Mesodermal cell (in vitro differentiated cells): ENCODE measurements at regions not wholly inside any gene's neighbourhood (a gene's known extent, or its start where the extent isn't known, plus 50 kb on each side); places are given as distances from the start of the nearest gene placed in this dataset.
A peak's percentile ranks its signal among the peaks of the same experiment; 100 is the strongest.
"Not testable (repeated sequence)": the region's sequence is repeated elsewhere in the genome, so short reads cannot be mapped to it uniquely, and the experiment has no call there.

ENCODE experiments used
- H3K27ac ChIP-seq: 2 replicates; pipeline ENCODE4 v1.7.0; 2013; ENCODE audit warnings: mild to moderate bottlenecking, low read depth, low read length, moderate library complexity; ENCODE audit not compliant: severe bottlenecking
- H3K36me3 ChIP-seq: 2 replicates; pipeline ENCODE4 v1.7.1; 2013; ENCODE audit warnings: mild to moderate bottlenecking, low read length, moderate library complexity; ENCODE audit not compliant: control insufficient read depth, insufficient read depth
- H3K4me1 ChIP-seq: one replicate; pipeline ENCODE4 v1.7.1; 2013; ENCODE audit warnings: mild to moderate bottlenecking, low read length; ENCODE audit not compliant: insufficient read depth, control insufficient read depth, poor library complexity, severe bottlenecking
- H3K4me3 ChIP-seq: 2 replicates; pipeline ENCODE4 v1.7.0; 2013; ENCODE audit warnings: low read length, control low read depth, mild to moderate bottlenecking; ENCODE audit not compliant: insufficient read depth, poor library complexity, severe bottlenecking; ENCODE audit errors: extremely low read depth
- H3K9me3 ChIP-seq: 2 replicates; pipeline ENCODE4 v1.7.1; 2013; ENCODE audit warnings: mild to moderate bottlenecking, low read length, moderate library complexity; ENCODE audit not compliant: control insufficient read depth
- WGBS, 2 experiments: methylation state at CpG; one replicate each; pipeline ENCODE4 v1.1.5; 2013; ENCODE audit warnings: missing lambda C conversion rate in 2 of 2; ENCODE audit not compliant: insufficient coverage in 2 of 2; 5-methylcytosine and 5-hydroxymethylcytosine counted together

DNA sequence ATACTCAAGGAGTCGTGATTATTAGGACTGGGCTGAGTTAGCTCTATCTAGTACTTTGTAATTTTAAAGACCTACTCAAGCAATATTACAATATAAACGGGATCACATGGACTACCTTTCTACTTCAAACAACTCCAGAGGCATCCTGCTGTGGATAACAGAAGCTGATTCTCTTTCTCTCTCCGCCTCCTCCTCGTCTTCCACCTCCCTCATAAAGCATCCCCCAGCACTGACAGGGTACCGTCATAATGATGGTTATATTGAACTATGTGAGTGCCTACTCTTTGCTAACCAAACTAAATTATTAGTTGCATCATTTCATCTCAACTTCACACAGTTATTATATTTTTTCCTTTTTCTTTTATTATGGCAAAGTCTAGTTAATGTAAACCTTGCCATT is 165.4 kb upstream of the FOXF1 start:
- H3K27ac ChIP-seq: no peak overlapping the region
- 56 to 80% methylated on average over 1 to 3 of the region's 5 CpGs for WGBS, 2 experiments

DNA sequence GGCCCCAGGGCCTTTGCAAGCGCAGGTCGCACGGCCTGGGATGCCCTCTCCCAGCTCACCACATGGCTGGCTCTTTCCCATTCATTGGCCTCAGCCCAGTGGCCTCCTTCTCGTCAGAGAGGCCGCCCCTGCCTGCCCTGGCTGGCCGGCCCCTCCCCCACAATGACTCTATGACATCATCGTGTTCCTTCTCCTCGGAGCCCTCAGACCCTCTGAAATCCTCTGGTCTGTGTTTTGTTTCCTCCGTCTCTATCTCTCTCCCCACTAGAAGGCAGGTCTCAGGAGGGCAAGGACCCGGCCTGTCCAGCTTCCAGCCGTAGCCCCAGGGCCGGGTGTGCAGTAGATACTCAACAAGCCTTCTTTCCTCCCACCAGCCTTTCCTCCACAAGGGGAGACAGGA is 164.8 kb upstream of the FOXF1 start:
- H3K36me3 ChIP-seq: no peaks in the 10 kb centered on the region
- peak overlapping the region; percentile 84 for H3K27ac ChIP-seq
- peaks cover 60% of the 10 kb centered on the region for H3K4me1 ChIP-seq
- H3K9me3 ChIP-seq: no peaks in the 10 kb centered on the region
- WGBS, 2 experiments: 40 to 51% methylated on average over 5 to 7 of the region's 12 CpGs
- no peak overlapping the region for H3K4me3 ChIP-seq

More for the DNA sequence above, 165.4 kb upstream of the FOXF1 start:
- H3K36me3 ChIP-seq: no peaks in the 10 kb centered on the region
- no peak overlapping the region for H3K4me3 ChIP-seq
- peaks cover 54% of the 10 kb centered on the region for H3K4me1 ChIP-seq
- H3K9me3 ChIP-seq: no peaks in the 10 kb centered on the region

DNA sequence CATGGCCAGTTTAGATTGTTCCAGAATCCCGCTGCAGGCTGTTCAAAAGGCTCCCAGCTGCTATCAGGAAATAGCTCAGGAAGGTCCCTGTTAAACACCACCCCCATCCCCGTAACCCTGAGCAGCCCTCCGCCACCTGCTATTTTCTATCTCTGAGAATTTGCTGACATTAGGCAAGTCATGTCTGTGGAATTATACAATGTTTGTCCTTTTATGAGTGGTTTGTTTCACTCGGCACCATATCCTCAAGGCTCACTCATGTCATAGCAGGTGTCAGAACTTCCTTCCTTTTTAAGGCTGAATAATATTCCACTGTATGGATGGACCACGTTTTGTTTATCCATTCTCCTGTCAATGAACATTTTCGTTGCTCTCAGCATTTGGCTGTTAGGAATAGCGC is 164.3 kb upstream of the FOXF1 start:
- Histone ChIP-seq H3K4me3 (no peak overlapping the region), H3K9me3 (no peaks in the 10 kb centered on the region), H3K4me1 (peaks cover 64% of the 10 kb centered on the region), H3K36me3 (no peaks in the 10 kb centered on the region), H3K27ac (peak overlapping the region; percentile 84)
- 94 to 100% methylated on average over 4 of the region's 7 CpGs for WGBS, 2 experiments

DNA sequence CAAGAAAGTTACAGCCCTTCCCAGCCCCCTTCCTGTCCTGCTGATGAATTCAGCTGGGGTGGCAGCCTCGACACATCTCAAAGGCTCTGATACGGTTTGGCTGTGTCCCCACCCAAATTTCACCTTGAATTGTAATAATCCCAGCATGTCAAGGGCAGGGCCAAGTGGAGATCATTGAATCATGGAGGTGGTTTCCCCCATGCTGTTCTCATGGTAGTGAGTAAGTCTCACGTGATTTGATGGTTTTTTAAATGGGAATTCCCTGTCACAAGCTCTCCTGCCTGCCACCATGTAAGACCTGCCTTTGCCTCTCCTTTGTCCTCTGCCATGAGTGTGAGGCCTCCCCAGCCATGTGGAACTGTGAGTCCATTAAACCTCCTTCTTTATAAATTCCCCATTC is 163.2 kb upstream of the FOXF1 start:
- no peak overlapping the region for H3K4me3 ChIP-seq
- peaks cover 65% of the 10 kb centered on the region for H3K4me1 ChIP-seq
- H3K9me3 ChIP-seq: no peaks in the 10 kb centered on the region
- no peaks in the 10 kb centered on the region for H3K36me3 ChIP-seq
- WGBS, 2 experiments: 100% methylated on average over 1 of the region's 3 CpGs; no CpG with 5 or more reads in 1 of the 2 experiments
- no peak overlapping the region for H3K27ac ChIP-seq

DNA sequence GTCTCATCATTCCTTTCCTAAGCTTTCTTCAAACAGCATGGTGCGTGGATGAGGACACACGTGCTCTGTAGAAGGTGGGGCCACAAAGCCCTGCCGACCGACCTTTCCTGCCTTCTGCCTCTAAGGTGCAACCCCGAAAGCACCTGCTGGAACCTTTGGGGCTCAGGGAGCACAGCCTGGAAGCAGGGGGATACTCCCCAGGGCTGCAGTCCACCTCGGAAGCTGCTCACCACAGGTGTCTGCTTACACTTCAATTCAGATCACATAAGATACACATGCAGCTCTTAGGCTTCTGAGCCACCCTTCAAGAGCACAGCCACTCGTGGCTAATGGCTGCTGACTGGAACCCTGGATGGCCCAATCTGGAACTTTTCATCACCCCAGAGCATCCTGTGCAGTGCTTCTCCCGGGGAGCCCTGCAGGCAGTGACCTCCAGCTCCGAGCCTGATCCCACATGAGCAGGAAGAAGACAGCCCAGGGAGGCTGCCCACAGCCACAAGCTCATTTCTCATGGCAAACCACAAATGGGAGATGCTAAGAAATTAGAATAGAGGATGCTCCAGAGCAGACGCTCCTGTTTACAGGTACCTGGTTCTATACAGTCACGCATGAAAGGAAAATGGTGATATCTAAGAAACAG is 162.3 kb upstream of the FOXF1 start:
- Histone ChIP-seq H3K36me3 (no peaks in the 10 kb centered on the region), H3K4me1 (peaks cover 55% of the 10 kb centered on the region), H3K4me3 (no peak overlapping the region), H3K9me3 (no peaks in the 10 kb centered on the region), H3K27ac (no peak overlapping the region)
- 84% methylated on average over 9 to 11 of the region's 11 CpGs for WGBS, 2 experiments

DNA sequence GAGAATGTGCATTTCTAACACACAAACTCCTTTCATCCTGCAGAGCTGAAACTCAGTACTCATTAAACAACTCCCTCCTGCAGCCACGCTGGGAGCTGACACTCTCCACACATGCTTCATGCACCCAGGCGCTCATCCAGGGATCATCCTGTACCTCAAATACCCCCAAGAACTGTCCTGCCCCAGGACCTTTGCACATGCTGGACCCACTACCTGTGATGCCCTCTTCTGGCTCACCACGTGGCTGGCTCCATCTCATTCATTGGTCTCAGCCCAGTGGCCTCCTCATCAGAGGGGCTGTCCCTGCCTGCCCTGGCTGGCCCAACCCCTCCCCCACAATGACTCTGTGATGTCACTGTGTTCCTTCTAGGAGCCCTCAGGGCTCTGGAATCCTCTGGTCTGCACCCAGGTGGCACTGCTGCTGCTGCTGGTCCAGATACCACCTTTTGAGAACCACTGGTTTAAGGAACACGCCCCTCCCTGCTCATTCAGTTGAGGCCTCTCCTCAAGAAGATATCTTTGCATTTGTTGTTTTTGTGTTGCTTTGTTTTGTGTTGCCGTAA is 160.9 kb upstream of the FOXF1 start:
- H3K4me3 ChIP-seq: no peak overlapping the region
- H3K4me1 ChIP-seq: peaks cover 41% of the 10 kb centered on the region
- no peaks in the 10 kb centered on the region for H3K9me3 ChIP-seq
- H3K36me3 ChIP-seq: no peaks in the 10 kb centered on the region
- WGBS, 2 experiments: 82 to 88% methylated on average over 4 of the region's 5 CpGs
- H3K27ac ChIP-seq: no peak overlapping the region

DNA sequence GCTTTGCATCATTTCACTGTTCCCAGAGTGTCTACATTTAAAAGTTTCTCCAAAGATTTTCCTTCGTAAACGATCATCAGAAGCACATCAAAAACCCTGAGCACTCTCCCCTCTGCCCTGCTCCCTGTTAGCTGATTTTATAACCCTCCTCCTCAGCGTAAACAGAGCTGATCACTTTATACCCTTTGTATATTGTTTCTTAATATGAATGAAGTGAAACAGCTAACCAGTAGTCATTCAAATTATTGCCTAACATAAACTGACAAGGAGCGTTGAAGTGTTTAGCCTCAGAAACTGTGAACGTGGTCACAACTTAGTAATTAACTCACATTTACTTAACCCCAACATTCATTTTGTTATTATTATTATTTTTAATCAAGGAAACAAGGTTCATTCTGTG is 160.0 kb upstream of the FOXF1 start:
- Histone ChIP-seq H3K9me3 (peaks cover 1% of the 10 kb centered on the region), H3K36me3 (no peaks in the 10 kb centered on the region), H3K4me1 (peaks cover 40% of the 10 kb centered on the region), H3K27ac (no peak overlapping the region), H3K4me3 (no peak overlapping the region)
- 94% methylated on average over 2 of the region's 5 CpGs for WGBS, 2 experiments

DNA sequence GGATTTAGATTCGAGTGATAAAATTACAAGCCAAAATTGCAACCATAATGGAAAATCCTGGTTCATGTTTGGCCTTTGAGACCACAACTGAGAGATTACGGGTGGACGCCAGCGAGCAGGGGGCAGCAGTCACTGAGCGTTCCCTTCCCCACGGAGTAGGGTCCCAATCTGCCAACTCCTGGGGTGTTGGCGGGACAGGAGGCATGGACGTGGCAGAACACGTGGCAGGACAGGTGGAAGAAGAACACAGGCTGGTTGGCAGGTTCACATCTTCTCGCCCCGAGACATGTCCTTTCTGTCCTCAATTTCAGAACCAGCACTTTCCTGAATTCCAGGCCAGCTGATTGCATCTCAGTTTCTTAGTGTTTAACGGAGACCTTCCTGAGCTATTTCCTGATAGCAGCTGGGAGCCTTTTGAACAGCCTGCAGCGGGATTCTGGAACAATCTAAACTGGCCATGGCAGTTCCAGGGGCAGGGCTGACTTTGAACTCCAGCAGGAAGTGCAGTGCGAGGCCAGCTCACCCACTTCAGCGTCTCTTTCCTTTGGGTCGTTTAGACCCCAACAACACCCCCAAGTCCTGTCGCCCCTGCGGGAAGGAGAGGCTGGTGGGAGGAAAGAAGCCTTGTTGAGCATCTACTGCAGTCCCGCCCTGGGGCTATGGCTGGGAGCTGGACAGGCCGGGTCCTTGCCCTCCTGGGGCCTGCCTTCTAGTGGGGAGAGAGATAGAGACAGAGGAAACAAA is 159.1 kb upstream of the FOXF1 start:
- Histone ChIP-seq H3K27ac (peak overlapping the region; percentile 53), H3K36me3 (no peaks in the 10 kb centered on the region), H3K4me3 (no peak overlapping the region), H3K4me1 (peaks cover 34% of the 10 kb centered on the region), H3K9me3 (peaks cover 10% of the 10 kb centered on the region)
- WGBS, 2 experiments: 86 to 87% methylated on average over 12 to 14 of the region's 20 CpGs

DNA sequence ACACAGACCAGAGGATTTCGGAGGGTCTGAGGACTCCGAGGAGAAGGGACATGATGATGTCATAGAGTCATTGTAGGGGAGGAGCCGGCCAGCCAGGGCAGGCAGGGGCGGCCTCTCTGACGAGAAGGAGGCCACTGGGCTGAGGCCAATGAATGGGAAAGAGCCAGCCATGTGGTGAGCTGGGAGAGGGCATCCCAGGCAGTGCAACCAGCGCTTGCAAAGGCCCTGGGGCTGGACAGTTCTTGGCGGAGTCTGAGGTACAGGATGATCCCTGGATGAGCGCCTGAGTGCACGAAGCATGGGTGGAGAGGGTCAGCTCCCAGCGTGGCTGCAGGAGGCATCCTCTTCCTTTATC is 158.6 kb upstream of the FOXF1 start:
- WGBS, 2 experiments: 68 to 77% methylated on average over 10 of the region's 10 CpGs
- Histone ChIP-seq H3K27ac (peak overlapping the region; percentile 53), H3K9me3 (peaks cover 11% of the 10 kb centered on the region), H3K4me1 (peaks cover 34% of the 10 kb centered on the region)
- not testable (repeated sequence) for H3K4me3 ChIP-seq, H3K36me3 ChIP-seq

DNA sequence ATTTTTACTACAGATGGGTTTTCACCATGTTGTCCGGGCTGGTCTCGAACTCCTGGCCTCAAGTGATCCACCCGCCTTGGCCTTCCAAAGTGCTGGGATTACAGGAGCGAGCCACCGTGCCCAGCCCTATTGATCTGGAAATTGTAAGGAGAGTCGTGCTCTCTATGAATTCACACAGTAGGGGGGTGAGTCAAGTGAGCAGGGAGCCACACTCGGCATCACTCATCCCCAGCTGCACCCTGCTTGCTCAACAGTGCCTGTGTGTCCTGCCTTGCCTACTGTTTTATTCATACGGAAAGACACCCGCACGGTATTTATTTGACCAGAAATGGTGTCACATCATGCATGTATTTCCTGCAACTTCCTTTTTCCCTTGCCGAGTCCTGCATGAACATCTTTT is 157.2 kb upstream of the FOXF1 start:
- no peaks in the 10 kb centered on the region for H3K36me3 ChIP-seq
- WGBS, 2 experiments: 76% methylated on average over 11 of the region's 11 CpGs
- H3K9me3 ChIP-seq: peaks cover 11% of the 10 kb centered on the region
- H3K4me3 ChIP-seq: no peak overlapping the region
- peaks cover 34% of the 10 kb centered on the region for H3K4me1 ChIP-seq
- H3K27ac ChIP-seq: no peak overlapping the region

DNA sequence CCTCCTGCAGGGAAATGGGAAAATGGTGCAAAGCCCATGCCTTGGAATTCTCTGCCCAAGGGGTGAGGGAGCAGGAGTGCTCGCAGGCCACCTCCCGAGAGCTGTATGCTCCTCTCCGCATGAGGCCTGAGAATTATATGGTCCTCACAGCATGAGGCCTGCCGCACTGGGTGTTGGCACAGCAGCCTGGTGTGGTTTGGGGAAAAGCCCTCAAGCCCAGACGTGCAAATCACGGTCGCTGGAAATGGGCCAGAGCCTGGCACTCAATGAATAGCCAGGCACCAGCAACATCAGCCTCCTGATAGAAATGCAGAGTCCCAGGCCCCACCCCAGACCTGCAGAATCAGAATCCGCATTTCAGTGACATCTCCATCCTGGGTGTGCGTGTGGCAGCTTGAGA is 156.4 kb upstream of the FOXF1 start:
- peaks cover 11% of the 10 kb centered on the region for H3K9me3 ChIP-seq
- 90 to 94% methylated on average over 6 to 9 of the region's 9 CpGs for WGBS, 2 experiments
- peaks cover 31% of the 10 kb centered on the region for H3K4me1 ChIP-seq
- no peak overlapping the region for H3K27ac ChIP-seq
- no peak overlapping the region for H3K4me3 ChIP-seq
- H3K36me3 ChIP-seq: no peaks in the 10 kb centered on the region
